ENCODE measurements at regions not wholly inside any gene's neighbourhood (a gene's known extent, or its start where the extent isn't known, plus 50 kb on each side); places are given as distances from the start of the nearest gene placed in this dataset.

- no peak for TF ChIP-seq TARDBP (IDR thresholded peaks at IDR 0.05)
- no peak for TF ChIP-seq ARNT (IDR thresholded peaks at IDR 0.05)
- no peak for TF ChIP-seq FOXK2 (IDR thresholded peaks at IDR 0.05)
- TF ChIP-seq SUZ12 (IDR thresholded peaks at IDR 0.05), result no peak
Measured at GRCh38 chr3:40968666-40969065, 230.6 kb upstream of the CTNNB1 start.
